GM18870 (cell line): ENCODE measurements at regions not wholly inside any gene's neighbourhood (a gene's known extent, or its start where the extent isn't known, plus 50 kb on each side); places are given as distances from the start of the nearest gene placed in this dataset.

Source experiments
- ATAC-seq: cut with Tn5 transposase; IDR thresholded peaks from one replicate; pipeline ENCODE4 v1.9.1; 2021; ENCODE audit warnings: moderate library complexity; ENCODE audit not compliant: unreplicated experiment

GRCh38 chr18:43875511-43875910, 598.2 kb upstream of the SYT4 start:
- no peak for ATAC-seq

GRCh38 chr18:43876286-43876685, 599.0 kb upstream of the SYT4 start:
- ATAC-seq: no peak

- no peak for ATAC-seq
Observed at GRCh38 chr18:43876748-43877147, 599.5 kb upstream of the SYT4 start.

GRCh38 chr18:43877616-43878321, 600.5 kb upstream of the SYT4 start:
- ATAC-seq: no peak

- ATAC-seq: no peak
Observed at GRCh38 chr18:43879415-43879814, 602.1 kb upstream of the SYT4 start.

GRCh38 chr18:43882358-43883055, 605.2 kb upstream of the SYT4 start:
- ATAC-seq: no peak

- ATAC-seq: no peak
Observed at GRCh38 chr18:43883886-43884285, 606.6 kb upstream of the SYT4 start.

GRCh38 chr18:43886341-43886740, 609.1 kb upstream of the SYT4 start:
- no peak for ATAC-seq

- ATAC-seq: no peak
Observed at GRCh38 chr18:43887491-43887890, 610.2 kb upstream of the SYT4 start.

GRCh38 chr18:43888598-43888997, 611.3 kb upstream of the SYT4 start:
- ATAC-seq: no peak

GRCh38 chr18:43893001-43893637, 615.8 kb upstream of the SYT4 start:
- ATAC-seq: no peak

- no peak for ATAC-seq
Observed at GRCh38 chr18:43904209-43904837, 627.0 kb upstream of the SYT4 start.

- ATAC-seq: no peak
Observed at GRCh38 chr18:43914018-43914417, 636.7 kb upstream of the SYT4 start.

GRCh38 chr18:43916984-43917383, 639.7 kb upstream of the SYT4 start:
- peak; percentile 49 for ATAC-seq

- peak; percentile 50 for ATAC-seq
Observed at GRCh38 chr18:43917520-43917919, 640.2 kb upstream of the SYT4 start.

- no peak for ATAC-seq
Observed at GRCh38 chr18:43919551-43919950, 642.3 kb upstream of the SYT4 start.

GRCh38 chr18:43931439-43931838, 654.1 kb upstream of the SYT4 start:
- ATAC-seq: no peak

GRCh38 chr18:43932140-43932539, 654.9 kb upstream of the SYT4 start:
- ATAC-seq: no peak

- ATAC-seq: no peak
Observed at GRCh38 chr18:43933177-43933576, 655.9 kb upstream of the SYT4 start.

GRCh38 chr18:43934322-43934721, 657.0 kb upstream of the SYT4 start:
- ATAC-seq: no peak

GRCh38 chr18:43934781-43935471, 657.6 kb upstream of the SYT4 start:
- no peak for ATAC-seq
